Stimulated activated CD4-positive, alpha-beta T cell treated with anti-CD3 and anti-CD28 coated beads, TNF-alpha, amount 100 ng/mL, for 1 hour (primary cell): ENCODE measurements at regions not wholly inside any gene's neighbourhood (a gene's known extent, or its start where the extent isn't known, plus 50 kb on each side); places are given as distances from the start of the nearest gene placed in this dataset.

Experiments used
- DNase-seq, 3 donors: peaks; one replicate each; pipeline ENCODE4 v3.0.0-alpha.2; 2020; ENCODE audit warnings: low read depth in 3 of 3, low spot score in 1 of 3

DNA sequence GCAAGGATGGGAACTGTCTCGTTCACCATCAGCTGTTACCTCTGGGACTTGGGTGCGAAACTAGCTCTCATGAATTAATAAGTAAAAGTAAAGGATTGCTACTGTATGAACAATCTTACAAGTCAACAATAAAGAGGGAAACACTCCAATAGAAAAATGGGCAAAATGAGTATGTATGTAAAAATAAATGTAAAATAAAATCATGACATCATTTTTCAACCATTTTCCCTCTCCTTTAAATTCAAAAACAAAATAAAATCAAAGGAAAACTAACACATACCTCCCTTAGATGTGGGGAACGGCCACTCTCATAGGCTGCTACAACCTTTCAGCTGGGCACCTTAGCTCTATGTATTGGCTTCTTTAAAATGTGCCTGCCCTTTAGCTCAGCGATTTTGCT lies 389.7 kb upstream of the ARID1B start:
- DNase-seq: no peak

DNA sequence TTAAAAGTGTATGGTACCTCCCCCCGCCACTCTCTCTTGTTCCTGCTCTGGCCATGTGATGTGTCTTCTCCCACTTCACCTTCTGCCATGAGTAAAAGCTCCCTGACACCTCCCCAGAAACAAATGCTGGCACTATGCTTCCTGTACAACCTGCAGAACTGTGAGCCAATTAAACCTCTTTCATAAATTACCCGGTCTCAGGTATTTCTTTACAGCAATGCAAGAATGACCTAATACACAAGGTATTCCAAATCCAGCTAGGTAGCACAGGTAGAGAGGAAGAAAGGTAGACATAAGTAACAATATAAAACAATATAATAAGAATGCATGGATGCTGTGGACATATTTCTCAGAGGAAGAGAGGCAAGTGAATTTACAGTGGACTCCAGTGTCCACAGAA lies 394.1 kb upstream of the ARID1B start:
- no peak for DNase-seq

DNA sequence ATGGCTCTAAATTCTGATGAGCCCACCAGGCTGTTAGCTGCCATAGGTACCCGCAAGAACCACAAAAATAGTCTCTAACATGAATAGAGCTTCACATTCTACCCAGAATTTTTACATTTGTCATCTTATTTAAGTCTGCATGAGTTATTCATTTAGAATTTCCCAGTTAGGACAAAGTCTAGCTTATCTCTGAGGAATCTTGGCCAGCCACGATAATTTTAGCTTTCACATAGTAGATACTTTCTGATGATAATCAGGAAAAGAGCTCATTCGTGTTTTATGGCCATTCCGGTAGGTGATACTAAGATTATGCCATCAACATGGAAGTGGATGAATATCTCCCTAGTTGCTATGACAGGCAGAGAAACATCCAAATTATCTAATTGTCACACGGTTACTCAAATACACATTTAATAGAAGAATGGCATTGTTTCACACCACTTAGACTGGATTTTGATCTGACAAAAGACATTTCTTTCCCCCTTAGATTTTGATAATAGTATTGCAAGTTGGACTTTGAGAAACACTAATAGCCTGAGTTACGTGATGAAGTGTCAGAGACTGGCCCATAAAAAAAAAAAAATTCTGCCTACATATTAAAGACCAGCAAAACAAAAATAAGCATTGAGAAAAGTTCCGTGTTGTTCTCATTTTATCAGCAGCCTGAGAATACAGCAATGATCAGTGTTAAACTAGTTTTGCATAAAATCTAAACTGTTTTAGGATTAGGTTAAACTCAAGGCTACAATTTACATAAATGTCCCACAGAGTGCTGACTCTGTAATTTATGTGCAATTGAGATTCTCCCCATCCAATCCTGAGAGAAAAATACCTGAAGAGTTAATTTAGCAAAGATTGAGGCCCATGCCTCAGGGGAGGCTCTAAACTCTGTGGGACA lies 397.5 kb upstream of the ARID1B start:
- no peak for DNase-seq

DNA sequence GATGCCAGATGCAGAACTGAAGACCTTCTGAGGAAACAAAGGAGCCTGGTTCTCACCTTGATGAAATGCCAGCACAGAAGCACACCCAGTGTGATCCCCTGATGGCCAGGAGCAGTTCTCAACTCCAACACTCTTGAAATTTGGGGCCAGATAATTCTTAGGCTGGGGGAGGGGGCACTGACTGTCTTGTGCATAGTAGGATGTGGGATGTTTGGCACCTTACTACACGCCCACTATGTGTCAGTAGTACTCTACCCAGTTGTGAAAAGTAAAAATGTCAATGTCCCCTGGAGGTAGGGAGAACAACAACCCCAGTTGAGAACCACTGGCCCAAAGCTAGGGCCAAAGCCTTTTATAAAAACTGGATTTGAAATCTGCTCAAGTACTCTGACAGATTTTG lies 398.3 kb upstream of the ARID1B start:
- no peak for DNase-seq

DNA sequence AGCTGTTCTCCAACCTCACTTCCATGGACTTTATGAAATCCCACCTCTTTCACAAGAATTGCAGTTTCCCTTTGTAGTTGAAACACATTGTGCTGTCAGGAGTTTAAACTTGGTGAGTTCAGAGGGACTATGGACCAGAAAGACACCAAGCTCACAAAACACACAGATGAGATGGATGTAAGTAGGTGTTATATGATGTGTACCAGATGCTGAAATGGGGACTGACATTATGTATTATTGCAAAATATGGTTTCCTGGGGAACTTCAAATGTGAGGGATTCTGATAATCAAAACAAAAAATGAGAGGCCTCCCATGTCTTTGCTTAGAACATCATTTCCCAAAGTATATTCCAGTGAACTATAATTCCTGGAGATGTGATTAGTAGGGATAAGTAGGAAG lies 401.1 kb upstream of the ARID1B start:
- DNase-seq: no peak

DNA sequence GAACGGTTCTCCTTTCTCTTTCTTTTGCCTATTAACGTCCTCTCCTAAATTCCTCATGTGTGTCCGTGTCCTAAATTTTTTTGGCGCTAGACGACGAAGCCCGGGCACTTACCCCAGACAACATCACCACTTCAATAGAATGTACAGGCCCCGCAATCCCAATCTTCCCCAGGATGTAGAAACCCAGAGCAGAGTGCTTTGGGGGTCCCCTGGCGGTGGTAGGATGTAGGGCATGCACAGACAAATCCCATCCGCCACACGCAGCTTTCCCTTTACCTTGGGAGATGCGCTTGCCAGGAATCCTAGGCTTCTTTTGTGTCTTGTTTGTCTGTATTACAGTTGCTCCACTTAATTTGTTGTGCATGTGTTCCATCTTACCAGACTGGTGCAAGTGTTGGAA lies 417.3 kb upstream of the ARID1B start:
- DNase-seq: no peak

DNA sequence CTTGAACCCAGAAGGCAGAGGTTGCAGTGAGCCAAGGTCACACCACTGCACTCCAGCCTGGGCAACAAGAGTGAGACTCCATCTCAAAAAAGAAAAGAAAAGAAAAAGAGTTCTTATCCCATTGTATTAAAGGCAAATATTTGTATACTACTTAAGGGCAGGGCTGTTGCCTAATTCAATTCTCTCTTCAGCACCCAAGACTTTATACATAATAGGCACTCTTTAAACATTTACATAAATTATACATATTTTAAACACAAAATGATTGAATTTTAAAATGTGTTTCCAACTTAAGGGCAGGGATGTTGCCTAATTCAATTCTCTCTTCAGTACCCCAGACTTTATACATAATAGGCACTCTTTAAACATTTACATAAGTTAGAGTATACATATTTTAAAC lies 424.3 kb upstream of the ARID1B start:
- DNase-seq: no peak

DNA sequence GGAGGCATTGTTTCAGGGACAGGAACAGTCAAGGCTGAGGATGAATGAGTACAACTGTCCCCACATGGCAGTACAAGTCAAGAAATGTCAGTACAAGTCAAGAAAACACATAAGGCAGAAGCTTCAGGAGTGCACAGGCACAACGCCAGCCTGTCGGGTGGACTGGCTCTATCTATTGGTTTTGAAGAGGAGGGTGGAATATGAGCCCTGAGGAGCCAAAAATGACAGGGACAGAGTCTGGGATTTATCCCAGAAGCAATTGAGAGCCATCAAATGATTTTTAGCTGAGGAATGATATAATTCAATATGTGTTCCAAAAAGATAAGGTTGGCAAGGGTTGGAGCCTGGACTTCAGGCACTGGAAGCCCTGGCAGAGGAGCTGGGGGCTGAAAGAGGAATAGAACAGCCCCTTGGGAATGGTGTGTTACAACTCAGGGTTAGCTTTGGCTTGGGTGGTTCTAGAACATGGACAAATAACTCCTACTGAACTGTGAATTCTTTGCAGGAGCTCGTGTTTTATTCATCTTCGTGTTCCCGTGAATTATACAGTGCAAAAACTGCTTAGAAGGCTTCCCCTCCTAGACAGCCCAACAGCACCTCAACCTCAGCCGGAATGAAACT lies 425.7 kb upstream of the ARID1B start:
- DNase-seq: no peak

DNA sequence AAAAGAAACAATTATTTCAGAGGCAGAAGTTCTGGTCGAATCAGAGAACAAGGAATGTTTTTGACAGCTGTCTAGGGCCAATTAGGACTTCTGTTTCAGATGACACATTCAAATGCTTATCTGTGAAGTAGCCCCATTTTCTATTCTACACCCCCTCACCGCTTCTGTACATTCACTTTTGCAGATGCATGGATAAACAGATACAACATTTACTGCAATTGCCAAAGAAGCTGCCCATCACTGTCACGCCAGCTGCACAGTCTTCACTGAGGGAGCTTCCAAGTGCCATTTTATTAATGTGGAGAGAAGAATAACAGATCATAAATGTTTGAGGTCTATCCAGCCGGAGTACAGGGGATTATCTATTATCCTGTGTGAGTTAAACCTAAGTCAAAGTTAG lies 426.8 kb upstream of the ARID1B start:
- DNase-seq: no peak

DNA sequence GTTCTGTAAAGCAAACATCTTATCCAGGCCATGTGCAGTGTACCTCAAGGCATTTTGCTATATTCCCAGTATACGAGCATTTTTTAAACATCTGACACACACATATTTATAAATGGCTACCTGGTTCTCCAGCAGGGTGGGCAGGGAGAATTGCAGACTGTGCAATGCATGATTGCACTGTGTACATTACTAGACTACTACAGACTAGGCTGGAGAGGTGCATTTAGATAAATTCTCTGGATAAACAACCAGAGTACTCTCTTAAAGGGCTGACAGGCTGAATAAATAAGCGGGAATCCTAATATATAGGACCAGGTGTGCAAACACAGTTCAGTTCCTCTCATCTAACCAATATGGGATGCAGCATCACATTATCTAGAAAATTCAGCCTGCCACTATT lies 428.3 kb upstream of the ARID1B start:
- no peak for DNase-seq

DNA sequence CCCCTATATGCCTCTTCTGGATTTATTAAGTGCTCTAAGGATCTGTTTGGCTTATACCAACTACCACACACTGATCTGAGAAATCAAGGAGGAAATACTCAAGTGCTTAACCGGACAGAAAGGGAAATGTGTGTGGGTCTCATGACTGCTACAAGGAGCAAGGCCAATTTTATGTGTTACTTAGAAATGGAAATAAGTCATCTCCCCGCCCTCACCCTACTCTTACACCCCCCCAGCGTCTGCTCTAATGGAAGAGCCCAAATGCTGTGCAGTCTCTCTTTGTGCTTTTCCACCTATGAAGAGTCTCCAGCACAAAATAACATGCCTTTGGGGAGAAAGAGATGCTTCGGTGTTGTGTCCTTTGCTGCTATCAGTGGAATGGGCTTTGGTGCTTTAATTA lies 428.8 kb upstream of the ARID1B start:
- DNase-seq: no peak

DNA sequence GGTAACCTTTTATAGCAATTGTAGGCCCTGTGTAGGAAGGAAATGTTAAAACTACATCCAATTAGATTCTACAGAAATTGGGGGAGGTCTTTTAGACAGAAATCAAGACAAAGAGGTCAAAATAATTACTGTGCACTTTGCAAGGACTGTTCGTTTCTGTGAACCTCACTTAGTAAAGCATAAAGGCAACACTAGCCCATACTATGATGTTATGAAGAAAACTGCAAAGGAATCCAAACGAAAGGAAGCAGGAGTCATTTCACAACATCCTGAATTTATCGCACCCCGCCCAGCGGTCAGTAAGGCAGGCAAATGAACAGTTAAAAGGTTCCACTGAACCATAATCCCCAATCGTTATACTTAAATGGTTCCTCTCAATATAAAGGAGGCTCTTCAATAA lies 429.5 kb upstream of the ARID1B start:
- no peak for DNase-seq

DNA sequence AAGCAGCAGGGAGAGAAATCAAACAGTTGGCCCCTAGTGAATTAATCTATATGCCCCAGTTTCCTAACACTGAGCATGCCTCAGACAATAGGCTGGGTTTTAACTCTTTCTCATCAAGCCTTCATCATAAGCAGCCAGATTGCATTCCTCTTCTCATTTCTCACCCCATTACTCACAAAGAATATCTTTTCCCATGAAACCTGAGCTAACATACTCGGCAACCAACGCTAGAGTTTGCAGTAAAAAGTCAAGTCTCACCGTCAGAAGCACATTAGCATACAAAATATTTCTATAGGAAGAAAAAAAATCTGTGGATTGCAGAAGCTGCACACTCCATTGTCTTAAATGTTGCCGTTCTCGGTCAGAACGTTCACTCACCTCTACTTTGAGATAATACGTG lies 429.9 kb upstream of the ARID1B start:
- no peak for DNase-seq

DNA sequence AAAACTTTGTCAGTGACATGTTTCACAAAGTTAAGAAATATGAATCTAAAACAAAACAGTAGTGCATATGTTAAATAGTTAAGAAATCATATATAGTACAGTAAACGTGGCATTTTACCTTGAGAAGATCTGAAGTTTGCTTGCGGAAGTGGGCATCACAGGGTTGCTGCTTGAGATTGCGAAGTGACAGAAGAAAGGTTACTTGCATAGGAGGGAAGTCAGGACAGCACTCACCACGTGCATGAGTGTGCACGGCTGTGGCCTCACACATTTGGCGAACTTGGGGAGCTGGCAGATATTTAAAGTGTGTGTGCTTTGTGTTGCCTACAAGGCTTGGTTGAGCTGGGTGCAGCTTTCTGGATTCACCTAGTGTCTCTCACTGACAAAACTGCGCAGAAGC lies 431.5 kb upstream of the ARID1B start:
- DNase-seq: no peak

DNA sequence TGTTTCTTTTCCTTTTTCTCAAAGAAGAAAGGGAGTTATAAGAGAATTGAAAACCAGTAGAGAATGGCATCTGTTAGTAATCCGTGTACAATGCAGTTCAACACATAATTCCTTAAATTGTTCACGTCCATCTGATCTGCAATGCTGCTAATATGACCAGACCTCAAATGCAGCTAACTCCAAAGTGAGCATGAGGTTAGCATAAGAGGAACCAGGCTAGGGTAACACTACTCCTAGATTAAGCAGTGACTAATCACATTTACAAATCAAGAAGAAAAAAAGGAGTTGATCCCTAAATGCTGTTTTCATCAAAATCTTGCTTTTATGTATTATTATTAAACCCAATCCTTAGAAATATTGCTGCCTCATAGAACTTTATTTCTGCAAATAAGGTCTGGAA lies 432.7 kb upstream of the ARID1B start:
- no peak for DNase-seq

DNA sequence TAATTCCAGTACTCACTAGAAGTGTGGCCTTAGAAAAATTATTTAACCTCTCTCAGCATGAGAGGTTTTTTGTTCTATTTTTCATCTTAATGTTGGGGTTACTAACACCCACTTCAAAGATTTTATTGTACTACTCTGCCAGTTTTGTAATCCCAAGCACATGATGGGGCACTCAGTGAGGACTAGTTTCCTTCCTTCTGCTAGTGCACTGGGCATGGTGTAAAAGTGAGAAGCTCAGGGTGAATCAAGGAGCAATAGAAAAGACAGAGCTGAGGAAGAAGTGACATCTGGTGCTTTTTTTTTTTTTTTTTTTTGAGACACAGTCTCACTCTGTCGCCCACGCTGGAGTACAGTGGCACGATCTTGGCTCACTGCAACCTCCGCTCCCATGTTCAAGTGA lies 439.4 kb upstream of the ARID1B start:
- DNase-seq: no peak

DNA sequence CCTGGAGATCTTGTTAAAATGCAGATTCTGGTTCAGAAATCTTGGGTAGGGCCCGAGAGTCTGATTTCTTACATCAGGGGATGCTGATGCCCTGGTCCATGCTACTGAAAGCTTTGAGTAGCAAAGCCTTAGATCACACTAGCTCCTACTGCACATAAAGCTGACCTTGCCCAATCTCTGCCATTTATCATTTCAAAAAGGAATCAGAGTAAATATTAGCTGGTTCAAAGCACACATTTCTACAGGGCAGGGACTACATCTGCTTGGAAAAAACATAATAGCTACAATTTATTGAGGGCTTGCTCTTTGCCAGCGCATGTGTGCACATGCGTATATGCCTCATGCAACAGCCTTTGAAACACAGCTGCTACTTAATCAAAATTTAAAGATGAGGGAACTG lies 440.4 kb upstream of the ARID1B start:
- no peak for DNase-seq

DNA sequence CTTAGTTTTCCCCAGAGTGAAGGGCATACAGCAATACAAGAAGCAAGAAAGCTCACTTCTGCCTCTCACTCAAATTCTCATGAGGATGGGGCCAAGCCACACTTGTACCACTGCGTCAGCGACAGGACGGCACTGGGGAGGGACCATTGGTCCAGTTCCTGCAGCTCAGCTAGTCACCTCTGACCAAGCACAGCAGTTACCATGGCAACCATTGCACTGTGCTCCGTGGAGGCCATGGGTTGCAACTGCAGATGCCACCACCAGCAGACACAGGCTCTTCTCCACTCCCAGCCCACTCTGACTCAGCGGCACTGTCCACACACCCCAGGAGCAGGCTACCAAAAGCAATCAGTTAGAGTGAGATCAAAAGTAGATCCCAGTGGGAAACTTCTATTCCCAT lies 441.1 kb upstream of the ARID1B start:
- no peak for DNase-seq

DNA sequence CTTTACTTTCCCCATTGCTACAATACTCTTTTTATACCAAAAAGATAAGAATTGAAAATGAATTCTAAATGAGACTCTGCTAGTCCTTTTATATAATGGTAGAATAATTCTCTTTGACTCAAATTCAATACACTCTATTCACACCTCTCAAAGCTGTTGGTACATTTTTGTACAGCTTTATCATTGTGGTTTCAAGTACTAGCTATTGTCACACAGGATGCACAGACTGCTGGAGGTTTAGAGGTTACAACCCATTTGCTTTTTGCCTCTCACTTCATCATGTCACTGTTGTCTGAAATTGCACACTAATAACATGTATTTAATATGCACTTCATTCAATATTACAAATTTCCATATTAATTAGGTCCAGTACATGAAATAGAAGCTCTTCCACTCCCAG lies 442.2 kb upstream of the ARID1B start:
- DNase-seq: no peak

DNA sequence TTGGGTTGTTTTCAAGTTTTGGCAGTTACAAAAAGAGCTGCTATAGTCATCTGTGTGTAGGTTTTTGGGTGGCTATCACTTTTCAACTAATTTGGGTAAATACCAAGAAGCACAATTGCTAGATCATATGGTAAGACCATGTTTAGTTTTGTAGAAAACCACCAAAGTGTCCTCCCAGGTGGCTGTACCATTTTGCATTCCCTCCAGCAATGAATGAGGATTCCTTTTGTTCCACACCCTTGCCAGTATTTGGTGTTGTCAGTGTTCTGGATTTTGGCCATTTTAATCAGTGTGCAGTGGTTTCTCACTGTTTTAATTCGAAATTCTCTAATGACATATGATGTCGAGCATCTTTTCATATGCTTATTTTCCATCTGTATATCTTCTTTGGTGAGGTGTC lies 457.5 kb upstream of the ARID1B start:
- no peak for DNase-seq

DNA sequence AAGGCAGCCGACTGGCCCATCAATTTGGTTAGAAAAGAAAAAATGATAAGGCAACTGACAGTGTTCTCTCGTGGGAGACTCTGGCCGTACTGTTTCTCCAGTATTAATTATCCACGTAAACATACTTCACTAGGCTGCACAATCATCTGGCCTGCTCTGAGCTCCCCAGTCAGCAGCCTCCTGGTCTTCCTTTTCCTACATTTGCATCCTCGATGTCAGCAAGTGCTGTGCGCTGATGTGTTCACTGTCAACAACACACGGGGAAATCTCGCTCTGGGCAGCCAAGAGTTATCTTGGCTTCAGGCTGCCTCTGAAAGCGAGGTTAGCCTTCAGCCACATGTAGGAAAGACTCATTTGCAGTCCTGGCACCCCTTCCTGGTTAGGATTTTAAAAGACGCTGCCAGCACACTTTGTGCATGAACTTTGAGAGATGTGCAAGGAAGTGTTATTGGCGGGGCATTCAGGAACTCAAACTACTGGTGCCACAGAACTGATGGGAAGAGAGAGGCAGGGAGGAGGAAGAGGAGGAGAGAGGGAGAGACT lies 460.5 kb upstream of the ARID1B start:
- DNase-seq: no peak

DNA sequence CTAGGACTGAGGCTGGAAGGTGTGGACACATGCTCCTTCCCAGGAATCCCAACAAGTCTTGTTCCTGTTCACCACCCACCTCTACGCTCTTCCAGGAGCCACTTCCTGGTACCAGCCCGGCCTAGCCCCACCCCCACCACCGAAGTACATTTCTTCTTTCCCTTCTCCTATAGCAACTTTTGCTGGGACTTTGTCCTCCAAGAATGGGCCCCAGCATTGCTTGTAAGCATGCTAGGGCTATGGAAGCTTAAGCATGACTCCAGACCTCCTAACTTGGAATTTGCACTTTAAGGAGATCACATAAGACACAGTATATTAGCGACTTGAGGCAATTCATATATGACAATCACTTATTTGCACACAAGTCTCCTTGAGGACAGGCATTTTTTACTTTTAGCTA lies 462.0 kb upstream of the ARID1B start:
- no peak for DNase-seq

DNA sequence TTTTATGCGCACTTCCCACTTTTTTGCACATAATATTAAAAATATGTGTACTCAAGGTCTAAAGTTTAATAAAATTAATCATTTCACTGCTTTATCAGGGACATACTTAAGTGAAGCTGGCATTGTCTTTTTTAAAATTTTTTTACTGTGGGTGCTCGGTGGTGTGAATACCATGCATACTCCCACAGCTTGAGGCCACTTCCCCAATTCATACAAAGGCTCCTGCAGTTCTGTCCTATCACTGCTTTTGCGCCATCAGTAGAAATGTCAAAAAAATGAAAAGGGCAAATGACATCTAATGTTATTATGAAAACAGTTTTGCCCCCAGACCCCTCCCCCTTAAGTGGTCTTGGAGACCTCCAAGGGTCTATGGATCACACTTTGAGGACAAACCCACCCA lies 464.1 kb upstream of the ARID1B start:
- DNase-seq: no peak
